Stomach smooth muscle (tissue), 2 donors: ENCODE measurements at regions not wholly inside any gene's neighbourhood (a gene's known extent, or its start where the extent isn't known, plus 50 kb on each side); places are given as distances from the start of the nearest gene placed in this dataset.

ENCODE experiments used
- H3K27ac ChIP-seq: one replicate; pipeline ENCODE4 v1.7.0; 2013; ENCODE audit warnings: mild to moderate bottlenecking, low read length, inconsistent platforms
- H3K27me3 ChIP-seq, 2 donors: one replicate each; pipeline ENCODE4 v1.7.0; 2013; ENCODE audit warnings: low read length in 2 of 2; ENCODE audit not compliant: insufficient read depth in 2 of 2, control insufficient read depth in 1 of 2
- H3K36me3 ChIP-seq, 2 donors: one replicate each; pipeline ENCODE4 v1.7.0; 2013; ENCODE audit warnings: low read length in 2 of 2; ENCODE audit not compliant: control insufficient read depth in 2 of 2, insufficient read depth in 2 of 2
- H3K4me1 ChIP-seq: one replicate; pipeline ENCODE4 v1.7.0; 2013; ENCODE audit warnings: low read length; ENCODE audit not compliant: control insufficient read depth, insufficient read depth
- H3K4me3 ChIP-seq, 2 donors: one replicate each; pipeline ENCODE4 v1.7.0; 2013; ENCODE audit warnings: low read length in 2 of 2
- H3K9ac ChIP-seq, 2 donors: one replicate each; pipeline ENCODE4 v1.7.0; 2013; ENCODE audit warnings: low read length in 2 of 2, mild to moderate bottlenecking in 1 of 2
- H3K9me3 ChIP-seq, 2 donors: one replicate each; pipeline ENCODE4 v1.7.0; 2013; ENCODE audit warnings: low read length in 2 of 2; ENCODE audit not compliant: control insufficient read depth in 2 of 2
- donor health status: healthy.
- donor health status: Pancreatic carcinoma.

DNA sequence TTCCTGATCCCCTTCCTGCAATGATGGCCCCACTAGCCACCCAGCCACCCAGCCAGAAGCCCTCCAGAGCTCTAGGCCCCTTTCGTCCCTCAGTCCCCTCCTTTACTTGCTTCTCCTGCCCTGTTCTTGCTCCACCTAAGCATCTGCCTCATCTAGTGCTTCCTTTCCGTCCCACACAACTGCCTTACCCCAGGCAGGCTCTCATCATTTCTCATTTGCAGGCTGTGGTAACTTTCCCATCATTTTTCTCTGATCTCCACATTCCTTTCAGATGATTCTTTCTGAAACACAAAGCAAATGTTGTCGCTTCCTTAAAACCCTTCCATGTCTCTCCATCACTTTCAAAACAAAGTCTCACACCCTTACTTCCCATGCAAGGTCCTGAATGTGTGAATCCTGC lies 459.8 kb downstream of the METTL4 start:
- H3K4me1 ChIP-seq = no peaks in the 10 kb centered on the region
- H3K27me3 ChIP-seq = no peaks in the 10 kb centered on the region
- H3K9me3 ChIP-seq = no peaks in the 10 kb centered on the region
- H3K4me3 ChIP-seq = no peak overlapping the region
- H3K36me3 ChIP-seq = no peaks in the 10 kb centered on the region
- H3K9ac ChIP-seq = no peak overlapping the region
- H3K27ac ChIP-seq = no peak overlapping the region

DNA sequence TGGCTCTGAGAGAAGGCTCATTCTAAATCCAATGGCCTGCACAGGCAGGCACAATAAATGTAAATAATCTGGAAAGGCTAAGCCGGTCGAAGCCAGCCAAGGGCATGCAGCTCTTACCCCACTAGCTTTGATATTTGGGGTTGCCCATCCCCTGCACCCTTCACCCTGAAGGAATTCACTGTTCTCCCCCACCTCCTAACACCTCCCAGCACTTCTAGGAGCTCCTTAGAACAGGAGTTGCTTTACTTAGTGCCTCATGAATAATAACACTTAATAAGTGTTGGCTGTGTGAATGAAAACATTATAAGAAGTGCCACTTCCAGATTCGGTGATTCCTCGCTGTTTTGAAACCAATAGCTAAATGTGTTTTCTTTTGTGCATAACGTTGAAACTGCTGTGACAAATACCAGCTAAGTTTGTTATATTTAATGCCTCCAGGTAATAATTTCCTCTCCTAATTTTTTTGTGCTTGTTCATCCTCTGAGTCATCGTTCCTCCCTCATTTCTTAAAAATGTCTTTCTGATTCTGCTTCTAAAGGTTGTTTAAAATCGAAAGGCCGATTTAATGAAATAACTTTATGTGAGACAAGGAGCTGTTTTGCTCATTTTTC lies 458.8 kb downstream of the METTL4 start:
- Histone ChIP-seq H3K27me3 (no peaks in the 10 kb centered on the region), H3K9ac (no peak overlapping the region), H3K4me1 (no peaks in the 10 kb centered on the region), H3K27ac (no peak overlapping the region), H3K36me3 (no peaks in the 10 kb centered on the region), H3K4me3 (no peak overlapping the region), H3K9me3 (no peaks in the 10 kb centered on the region)

- Histone ChIP-seq H3K4me1 (no peaks in the 10 kb centered on the region), H3K27ac (no peak overlapping the region), H3K9me3 (no peaks in the 10 kb centered on the region)
These were observed 457.0 kb downstream of the METTL4 start for GRCh38 chr18:2114289-2114688.

DNA sequence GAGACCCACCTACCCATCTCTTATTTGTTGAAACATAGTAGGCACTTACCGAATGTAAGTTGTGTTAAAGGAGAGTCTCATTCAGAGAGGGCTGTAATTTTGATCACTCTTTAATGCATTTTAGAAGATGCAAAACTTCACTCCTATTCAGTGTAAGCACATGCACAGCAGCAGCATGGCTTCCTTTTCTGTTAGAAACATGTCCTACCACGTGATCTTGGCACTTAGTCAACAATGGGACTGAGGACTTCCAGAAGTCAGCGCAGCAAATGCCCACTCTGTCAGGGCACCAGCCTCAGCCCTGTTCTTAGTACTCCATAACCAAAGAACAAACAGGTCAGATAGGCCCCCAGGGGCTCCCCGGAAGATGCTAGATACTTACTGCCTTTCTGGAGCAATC lies 456.5 kb downstream of the METTL4 start:
- Histone ChIP-seq H3K27ac (no peak overlapping the region), H3K9me3 (no peaks in the 10 kb centered on the region), H3K4me1 (no peaks in the 10 kb centered on the region), H3K4me3 (no peak overlapping the region), H3K27me3 (no peaks in the 10 kb centered on the region), H3K9ac (no peak overlapping the region), H3K36me3 (no peaks in the 10 kb centered on the region)

More at GRCh38 chr18:2114289-2114688, 457.0 kb downstream of the METTL4 start:
- Histone ChIP-seq H3K9ac (no peak overlapping the region), H3K4me3 (no peak overlapping the region), H3K27me3 (no peaks in the 10 kb centered on the region), H3K36me3 (no peaks in the 10 kb centered on the region)

GRCh38 chr18:2121224-2121623 lies 450.1 kb downstream of the METTL4 start:
- Histone ChIP-seq H3K36me3 (no peaks in the 10 kb centered on the region), H3K4me3 (no peak overlapping the region), H3K4me1 (no peaks in the 10 kb centered on the region), H3K27ac (no peak overlapping the region), H3K27me3 (no peaks in the 10 kb centered on the region), H3K9ac (no peak overlapping the region), H3K9me3 (no peaks in the 10 kb centered on the region)

DNA sequence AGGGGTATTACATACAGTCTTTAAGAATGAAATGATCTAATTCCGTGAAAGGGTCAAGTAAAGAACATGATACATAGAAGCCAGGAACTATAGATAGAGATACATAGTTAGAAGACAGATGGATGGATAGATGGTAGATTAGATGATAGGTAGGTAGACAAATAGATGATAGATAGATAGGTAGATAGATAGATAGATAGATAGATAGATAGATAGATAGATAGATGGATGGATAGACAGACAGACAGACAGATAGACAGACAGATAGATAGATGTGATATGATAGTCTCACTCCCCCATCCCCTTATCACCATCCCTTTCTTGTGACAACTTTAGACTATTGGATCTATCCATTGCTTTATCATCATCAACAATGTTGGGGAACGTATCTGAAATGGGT lies 448.2 kb downstream of the METTL4 start:
- Histone ChIP-seq H3K36me3 (no peaks in the 10 kb centered on the region), H3K27ac (no peak overlapping the region), H3K9me3 (no peaks in the 10 kb centered on the region), H3K4me3 (no peak overlapping the region), H3K4me1 (no peaks in the 10 kb centered on the region), H3K27me3 (no peaks in the 10 kb centered on the region), H3K9ac (no peak overlapping the region)

- Histone ChIP-seq H3K4me1 (no peaks in the 10 kb centered on the region), H3K4me3 (no peak overlapping the region), H3K27ac (no peak overlapping the region), H3K27me3 (peaks cover 0 to 2% of the 10 kb centered on the region in 2 donors), H3K9ac (no peak overlapping the region), H3K9me3 (no peaks in the 10 kb centered on the region), H3K36me3 (no peaks in the 10 kb centered on the region)
These were observed 436.9 kb downstream of the METTL4 start for GRCh38 chr18:2134364-2134763.

- Histone ChIP-seq H3K27me3 (peaks cover 0 to 2% of the 10 kb centered on the region in 2 donors), H3K27ac (no peak overlapping the region), H3K4me1 (no peaks in the 10 kb centered on the region), H3K9me3 (no peaks in the 10 kb centered on the region), H3K9ac (no peak overlapping the region), H3K36me3 (no peaks in the 10 kb centered on the region), H3K4me3 (no peak overlapping the region)
These were observed 436.0 kb downstream of the METTL4 start for GRCh38 chr18:2135309-2135708.

GRCh38 chr18:2138552-2138951 lies 432.8 kb downstream of the METTL4 start:
- no peaks in the 10 kb centered on the region for H3K9me3 ChIP-seq
- no peak overlapping the region for H3K27ac ChIP-seq
- no peaks in the 10 kb centered on the region for H3K4me1 ChIP-seq
- H3K27me3 ChIP-seq = peaks cover 0 to 2% of the 10 kb centered on the region in 2 donors
- H3K9ac ChIP-seq = no peak overlapping the region
- H3K36me3 ChIP-seq = no peaks in the 10 kb centered on the region
- no peak overlapping the region for H3K4me3 ChIP-seq

DNA sequence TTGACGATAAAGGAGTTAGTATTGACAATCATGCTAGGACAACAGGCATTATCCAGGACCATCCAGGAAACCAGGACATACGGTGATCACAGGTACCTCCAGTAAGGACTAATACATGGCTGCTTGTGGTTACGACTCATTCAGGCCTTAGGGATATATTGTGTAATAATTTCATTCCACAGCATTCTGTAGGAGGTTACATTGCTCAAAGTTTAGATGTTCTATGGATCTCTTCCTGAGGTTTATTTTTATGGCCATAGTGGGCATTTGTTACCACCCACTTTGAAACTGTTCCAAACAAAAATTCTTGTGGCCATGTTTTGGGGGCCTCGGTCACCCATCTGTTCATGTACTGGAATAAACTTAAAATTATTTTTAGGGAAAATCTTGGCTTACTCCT lies 431.6 kb downstream of the METTL4 start:
- H3K4me3 ChIP-seq = no peak overlapping the region
- H3K4me1 ChIP-seq = no peaks in the 10 kb centered on the region
- H3K27ac ChIP-seq = no peak overlapping the region
- H3K9ac ChIP-seq = no peak overlapping the region
- peaks cover 0 to 3% of the 10 kb centered on the region in 2 donors for H3K9me3 ChIP-seq
- peaks cover 0 to 2% of the 10 kb centered on the region in 2 donors for H3K27me3 ChIP-seq
- no peaks in the 10 kb centered on the region for H3K36me3 ChIP-seq

DNA sequence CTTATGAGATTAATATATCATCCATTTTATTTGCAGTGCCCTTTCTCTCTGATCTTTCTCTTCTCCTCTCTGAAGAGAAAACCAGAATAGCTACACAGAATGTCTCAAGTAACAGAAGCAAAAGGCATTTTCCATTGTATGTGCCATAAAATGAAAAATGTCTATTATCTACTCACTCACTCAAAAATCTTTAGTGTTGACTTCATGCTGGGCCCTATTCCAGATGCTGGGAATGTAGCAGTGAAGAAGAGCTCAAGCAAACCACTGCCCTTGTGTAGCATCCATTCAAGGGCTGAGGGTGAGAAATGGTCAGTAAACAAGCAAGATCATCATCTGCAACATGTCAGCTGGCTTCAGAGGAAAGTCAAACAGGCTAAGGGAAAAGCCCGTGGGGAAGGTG lies 427.7 kb downstream of the METTL4 start:
- Histone ChIP-seq H3K36me3 (no peaks in the 10 kb centered on the region), H3K4me3 (no peak overlapping the region), H3K27me3 (peaks cover 0 to 2% of the 10 kb centered on the region in 2 donors), H3K9ac (no peak overlapping the region), H3K4me1 (no peaks in the 10 kb centered on the region), H3K27ac (no peak overlapping the region), H3K9me3 (peaks cover 0 to 3% of the 10 kb centered on the region in 2 donors)
